NCI-H526 (cell line): ENCODE measurements at regions not wholly inside any gene's neighbourhood (a gene's known extent, or its start where the extent isn't known, plus 50 kb on each side); places are given as distances from the start of the nearest gene placed in this dataset.

Experiments
- DNase-seq, 2 experiments: peaks; one replicate each; lab custom pipeline; 2025; lab: John Stamatoyannopoulos, UW

- no peak for DNase-seq
These were observed 111.6 kb upstream of the PDE4B start for GRCh38 chr1:65681096-65681495.

DNA sequence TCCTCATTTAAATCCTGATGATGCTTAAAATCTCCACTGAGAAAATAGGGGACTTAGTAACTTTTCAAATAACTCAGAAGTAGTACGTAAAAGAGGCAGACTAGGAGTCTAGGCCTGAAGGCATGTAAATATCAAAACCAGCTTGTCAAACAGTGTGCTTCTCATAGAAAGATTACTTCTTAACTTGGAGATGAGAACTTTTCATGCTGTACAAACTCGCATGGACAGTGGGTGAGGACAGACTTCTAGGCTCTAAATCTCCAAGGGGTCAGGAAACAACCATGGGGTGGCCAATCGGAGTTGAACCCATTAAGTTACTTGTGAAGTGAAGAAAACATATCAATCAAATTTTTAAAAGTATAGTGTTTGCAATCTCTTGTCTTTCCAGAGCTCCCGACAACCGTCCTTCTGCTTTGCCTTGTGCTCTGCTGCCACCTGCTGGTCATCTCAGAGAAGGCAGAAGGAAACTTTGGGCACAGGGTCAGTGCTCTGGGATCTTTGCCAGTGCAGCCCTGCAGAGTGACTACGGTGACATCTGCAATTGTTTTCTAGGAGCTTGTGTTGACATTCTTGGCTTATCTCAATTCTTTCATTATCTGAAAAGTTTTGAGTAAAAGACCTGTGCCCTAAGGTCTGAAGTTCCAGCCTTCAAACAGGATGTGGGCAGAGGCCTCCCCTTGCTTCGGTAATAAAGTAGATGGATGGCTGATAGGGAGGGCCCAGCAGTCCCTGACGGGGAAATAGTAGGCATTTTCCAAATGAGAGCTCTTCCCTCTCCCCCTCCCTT, 105.1 kb upstream of the PDE4B start:
- peak; percentile 28 to 74 for DNase-seq

DNA sequence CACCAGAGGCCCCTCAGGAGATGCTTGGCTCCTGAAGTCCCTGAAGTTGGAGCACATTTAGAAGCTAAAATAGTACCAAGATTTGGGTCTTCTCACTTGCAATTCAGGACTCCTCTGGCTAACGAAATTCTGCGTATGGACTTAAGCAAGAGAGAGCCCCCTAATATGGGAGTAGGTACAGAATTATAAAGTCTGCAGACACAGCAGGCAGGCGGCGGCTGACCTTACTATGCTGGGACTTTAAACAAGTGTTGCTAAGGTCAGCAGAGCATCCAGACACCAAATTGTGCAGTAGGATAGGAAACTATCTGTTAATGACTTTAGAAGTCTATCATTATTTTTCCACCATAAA, 104.5 kb upstream of the PDE4B start:
- no peak for DNase-seq

DNA sequence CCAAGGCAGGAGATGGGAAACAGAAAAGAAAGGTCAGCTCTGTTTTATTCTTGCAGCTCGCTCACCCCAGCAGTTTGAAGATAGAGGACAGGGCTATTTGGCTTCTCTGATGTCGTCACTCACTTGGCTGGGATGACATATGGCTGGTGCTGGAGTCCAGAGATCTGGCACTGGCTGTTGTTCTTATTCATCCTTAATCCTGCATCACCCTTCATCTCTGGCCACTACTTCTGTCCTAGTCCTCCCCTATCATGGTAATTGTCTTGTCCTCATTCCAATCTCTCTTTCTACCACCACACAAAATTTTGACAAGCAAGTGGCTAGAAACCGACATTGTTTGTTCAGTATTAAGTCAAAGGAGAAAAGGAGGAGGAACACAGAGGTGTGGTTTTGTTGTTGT, 103.8 kb upstream of the PDE4B start:
- DNase-seq: no peak

DNA sequence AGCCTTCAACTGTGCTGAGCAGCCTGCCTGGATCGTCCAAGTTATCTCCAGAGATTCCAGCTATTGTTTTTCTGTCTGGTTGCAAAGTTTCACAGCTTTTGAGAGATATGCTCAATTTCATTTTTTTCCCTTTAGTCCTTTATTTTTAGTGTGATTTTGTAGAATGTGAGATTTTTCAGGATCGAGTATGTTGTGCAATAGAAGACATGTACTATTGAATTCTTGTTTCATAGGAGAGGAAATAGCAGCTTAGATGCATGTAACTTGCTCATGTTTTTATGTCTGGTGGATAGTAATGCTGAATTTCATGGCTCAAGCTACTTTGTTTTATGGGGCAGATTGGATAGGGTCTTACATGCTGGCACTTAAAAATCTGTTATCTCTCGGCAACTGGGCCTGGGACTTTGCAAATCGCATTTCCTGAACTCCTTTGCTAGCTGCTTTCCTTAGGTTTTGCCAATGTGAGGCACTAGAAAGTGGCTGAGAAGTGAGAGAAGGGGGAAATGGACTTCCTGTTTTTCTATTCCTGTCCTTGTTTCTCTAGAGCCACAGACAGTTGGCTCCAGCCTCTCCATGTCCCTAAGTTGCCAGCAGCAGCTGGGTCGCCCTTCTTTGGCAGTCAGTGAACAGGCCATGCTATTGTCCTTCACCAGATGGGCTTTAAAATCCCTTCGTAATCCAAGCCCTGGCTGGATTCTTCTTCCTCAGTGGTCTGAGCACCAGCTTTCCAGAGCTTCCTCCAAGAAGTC, 101.4 kb upstream of the PDE4B start:
- DNase-seq: no peak

DNA sequence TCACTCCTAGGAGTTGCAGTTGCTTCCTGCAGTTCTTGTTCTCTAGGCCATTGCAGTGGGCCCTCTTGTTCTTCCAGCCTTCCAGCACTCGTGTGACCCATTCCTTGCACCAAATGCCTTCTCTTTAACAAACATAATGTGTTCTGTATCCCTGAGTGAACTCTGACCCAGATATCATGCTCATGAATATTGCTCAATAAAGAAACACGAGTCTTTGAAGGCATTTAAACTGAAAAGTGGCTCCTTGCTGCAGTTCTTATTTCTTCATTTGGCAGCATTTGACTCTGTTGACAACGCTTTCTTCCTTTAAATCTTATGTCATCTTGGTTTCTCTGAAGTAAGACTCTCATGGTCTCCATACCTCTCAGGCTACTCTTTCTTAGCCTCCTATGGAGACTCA, 100.7 kb upstream of the PDE4B start:
- DNase-seq: no peak

DNA sequence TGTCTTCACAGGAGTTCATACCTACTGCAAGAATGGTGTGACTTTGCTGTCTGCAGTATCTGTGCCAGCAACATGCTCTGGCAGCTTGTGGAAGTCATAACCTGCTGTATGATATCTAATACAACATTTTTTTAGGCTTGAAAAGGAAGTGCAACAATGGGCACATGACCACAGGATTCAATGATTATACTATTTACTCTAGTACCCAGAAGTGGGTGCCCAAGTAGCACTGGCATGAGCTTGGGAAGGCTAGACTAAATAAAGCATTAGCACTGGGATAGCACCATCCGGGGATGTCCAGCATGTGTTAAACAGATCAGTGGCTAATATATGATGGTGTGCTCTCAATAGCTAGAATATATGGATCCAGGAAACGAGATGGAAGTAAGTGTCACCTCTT, 98.6 kb upstream of the PDE4B start:
- no peak for DNase-seq

- no peak for DNase-seq
These were observed 97.8 kb upstream of the PDE4B start for GRCh38 chr1:65694933-65695332.

DNA sequence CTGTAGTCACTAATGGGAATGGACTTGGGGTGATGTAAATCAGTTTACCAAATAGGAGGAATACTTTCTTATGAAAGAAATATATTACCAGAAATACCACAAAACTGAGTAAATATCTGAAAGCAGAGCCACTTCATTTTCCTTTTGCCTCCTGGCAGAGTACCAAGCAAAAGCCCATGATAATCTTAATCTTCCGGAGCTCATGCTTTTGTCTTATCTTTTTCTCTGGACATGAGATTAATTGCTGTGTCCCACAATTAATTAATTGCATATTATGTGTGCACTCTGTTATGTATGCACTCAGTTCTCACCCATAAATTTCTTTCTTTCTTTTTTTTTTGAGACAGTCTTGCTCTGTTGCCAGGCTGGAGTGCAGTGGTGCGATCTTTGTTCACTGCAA, 94.1 kb upstream of the PDE4B start:
- DNase-seq: no peak

GRCh38 chr1:65703853-65704252, 88.8 kb upstream of the PDE4B start:
- no peak for DNase-seq

DNA sequence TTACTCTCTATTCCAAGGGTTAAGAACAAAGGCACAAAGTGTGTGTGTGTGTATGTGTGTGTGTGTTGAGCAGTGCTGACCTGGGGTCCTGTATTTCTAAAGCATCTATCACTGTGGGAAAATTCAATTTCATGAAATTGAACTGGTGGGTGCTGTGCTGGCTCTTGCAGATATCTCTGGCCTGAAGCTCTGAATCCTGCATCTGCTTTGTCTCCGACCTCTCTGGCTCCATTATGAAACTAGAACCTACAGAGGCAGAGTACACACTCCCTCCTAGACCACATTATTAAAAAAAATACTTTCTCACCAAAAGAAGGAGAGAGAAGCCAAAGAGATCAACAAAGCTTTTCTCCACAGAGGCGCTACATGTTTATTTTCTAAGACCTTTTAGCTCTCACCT, 88.4 kb upstream of the PDE4B start:
- no peak for DNase-seq

DNA sequence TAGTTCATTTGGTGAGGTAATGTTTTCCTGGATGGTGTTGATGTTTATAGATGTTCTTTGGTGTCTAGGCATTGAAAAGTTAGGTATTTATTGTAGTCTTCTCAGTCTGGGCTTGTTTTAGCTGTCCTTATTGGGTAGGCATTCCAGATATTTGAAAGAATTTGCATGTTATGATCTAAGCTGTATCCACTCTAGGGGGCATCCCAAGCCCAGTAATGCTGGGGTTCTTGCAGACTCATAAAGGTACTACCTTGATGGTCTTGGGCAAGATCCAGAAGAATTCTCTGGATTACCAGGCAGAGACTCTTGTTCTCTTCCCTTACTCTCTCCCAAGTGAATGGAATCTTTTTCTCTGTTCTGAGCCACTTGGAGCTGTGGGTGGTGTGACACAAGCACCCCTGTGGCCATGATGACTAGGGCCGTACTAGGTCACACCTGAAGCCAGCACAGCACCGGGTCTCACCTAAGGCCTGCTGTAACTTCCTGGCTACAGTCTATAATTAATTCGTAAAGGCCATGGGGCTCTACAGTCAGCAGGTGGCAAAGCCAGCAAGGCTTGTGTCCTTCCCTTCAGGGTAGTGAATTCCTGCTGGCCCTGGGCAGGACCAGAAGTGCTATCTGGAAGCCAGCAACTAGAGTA, 74.8 kb upstream of the PDE4B start:
- DNase-seq: peak; percentile 52 to 56

DNA sequence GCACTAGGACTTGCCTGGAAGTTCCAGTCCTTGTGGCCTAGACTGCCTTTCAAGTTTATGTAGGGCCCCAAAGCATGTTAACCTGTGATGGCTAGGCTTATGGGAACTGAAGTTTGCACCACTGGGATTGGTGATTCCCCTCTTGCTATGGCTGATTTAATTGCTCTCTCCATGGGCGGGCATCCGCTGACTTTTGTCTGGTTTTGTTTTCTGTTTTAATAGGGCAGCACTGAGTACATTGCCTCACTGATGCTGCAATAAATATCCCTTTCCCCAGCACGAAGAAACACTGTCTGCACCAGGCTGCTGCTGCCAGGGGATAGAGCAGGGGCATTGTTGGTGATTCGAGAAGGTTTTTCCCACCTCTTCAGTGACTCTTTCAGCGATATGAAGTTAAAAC, 73.3 kb upstream of the PDE4B start:
- DNase-seq: no peak

DNA sequence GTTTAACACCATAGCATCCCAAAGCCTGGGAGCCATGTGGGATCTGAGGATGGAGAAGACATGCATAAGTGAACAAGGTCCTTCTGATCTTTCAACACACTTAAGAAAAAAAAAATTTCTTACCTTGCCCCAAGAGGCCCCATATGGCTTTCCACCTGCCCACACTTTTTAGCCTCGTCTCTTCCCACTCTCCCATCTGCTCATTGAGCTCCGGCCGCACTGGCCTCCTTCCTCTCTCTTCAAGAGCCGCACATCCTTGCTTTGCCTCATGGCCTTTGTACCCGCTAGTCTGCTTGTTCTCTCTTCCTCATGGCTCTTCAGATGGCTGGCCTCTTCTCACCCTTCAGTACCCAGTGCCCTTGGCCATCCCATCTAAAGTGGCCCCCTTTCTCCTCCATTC, 70.2 kb upstream of the PDE4B start:
- DNase-seq: no peak

GRCh38 chr1:65724151-65724550, 68.5 kb upstream of the PDE4B start:
- no peak for DNase-seq

GRCh38 chr1:65725064-65725463, 67.6 kb upstream of the PDE4B start:
- DNase-seq: no peak

DNA sequence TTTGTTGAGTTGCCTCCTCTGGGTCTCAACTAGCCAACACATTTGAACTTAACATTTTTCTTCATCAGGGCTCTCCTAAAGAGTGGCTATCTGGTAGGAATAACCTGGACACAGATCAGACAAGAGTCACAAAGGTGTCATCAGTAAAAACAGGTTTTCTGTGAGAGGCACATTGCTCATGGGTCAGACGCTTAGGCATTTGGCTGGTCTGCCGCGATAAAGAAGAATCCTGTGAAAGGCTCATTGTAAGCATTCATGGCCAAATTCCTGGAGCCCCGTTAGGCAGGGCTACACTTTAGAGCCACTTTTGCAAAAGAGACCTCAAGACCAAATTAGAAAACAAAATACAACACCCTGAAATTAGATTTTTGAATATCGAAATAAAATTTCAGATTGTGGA, 64.2 kb upstream of the PDE4B start:
- no peak for DNase-seq

- DNase-seq: peak; percentile 74 to 80
These were observed 63.4 kb upstream of the PDE4B start for GRCh38 chr1:65729259-65729658.

- DNase-seq: no peak
These were observed 57.7 kb upstream of the PDE4B start for GRCh38 chr1:65734979-65735378.

GRCh38 chr1:65741993-65742392, 50.7 kb upstream of the PDE4B start:
- no peak for DNase-seq
